ENCODE measurements at regions not wholly inside any gene's neighbourhood (a gene's known extent, or its start where the extent isn't known, plus 50 kb on each side); places are given as distances from the start of the nearest gene placed in this dataset.

- DNase-seq: no peak
These were observed 285.1 kb downstream of the TNS1 start for GRCh38 chr2:217717646-217718045.

- DNase-seq: no peak
These were observed 287.3 kb downstream of the TNS1 start for GRCh38 chr2:217715484-217715883.

GRCh38 chr2:217714287-217714751 is 288.5 kb downstream of the TNS1 start:
- DNase-seq: no peak

- peak; percentile 53 for DNase-seq
These were observed 289.2 kb downstream of the TNS1 start for GRCh38 chr2:217713395-217714286.

GRCh38 chr2:217712431-217712830 is 290.4 kb downstream of the TNS1 start:
- DNase-seq: no peak

- DNase-seq: no peak
These were observed 291.6 kb downstream of the TNS1 start for GRCh38 chr2:217711188-217711587.

GRCh38 chr2:217710211-217710765 is 292.5 kb downstream of the TNS1 start:
- no peak for DNase-seq

- no peak for DNase-seq
These were observed 293.2 kb downstream of the TNS1 start for GRCh38 chr2:217709478-217710210.

GRCh38 chr2:217707131-217707611 is 295.6 kb downstream of the TNS1 start:
- no peak for DNase-seq

- DNase-seq: no peak
These were observed 296.3 kb downstream of the TNS1 start for GRCh38 chr2:217706513-217706912.

- DNase-seq: no peak
These were observed 296.7 kb downstream of the TNS1 start for GRCh38 chr2:217706095-217706494.

- DNase-seq: no peak
These were observed 297.3 kb downstream of the TNS1 start for GRCh38 chr2:217705461-217705860.

- no peak for DNase-seq
These were observed 298.8 kb downstream of the TNS1 start for GRCh38 chr2:217703999-217704398.

- DNase-seq: no peak
These were observed 299.7 kb downstream of the TNS1 start for GRCh38 chr2:217703102-217703501.

- DNase-seq: no peak
These were observed 301.2 kb downstream of the TNS1 start for GRCh38 chr2:217701622-217702021.

- DNase-seq: no peak
These were observed 304.1 kb downstream of the TNS1 start for GRCh38 chr2:217698691-217699090.

GRCh38 chr2:217695033-217695520 is 307.7 kb downstream of the TNS1 start:
- no peak for DNase-seq

- DNase-seq: no peak
These were observed 308.5 kb downstream of the TNS1 start for GRCh38 chr2:217694291-217694690.

- no peak for DNase-seq
These were observed 309.4 kb downstream of the TNS1 start for GRCh38 chr2:217693363-217693762.

GRCh38 chr2:217691920-217692666 is 310.7 kb downstream of the TNS1 start:
- DNase-seq: no peak

- DNase-seq: no peak
These were observed 311.3 kb downstream of the TNS1 start for GRCh38 chr2:217691516-217691915.

- no peak for DNase-seq
These were observed 313.7 kb downstream of the TNS1 start for GRCh38 chr2:217689053-217689452.

GRCh38 chr2:217688494-217688893 is 314.3 kb downstream of the TNS1 start:
- no peak for DNase-seq

Data from SHP77 treated with DMSO at 0.1 percent for 48 hours (cell line).